NCI-H1048 (cell line): ENCODE measurements at regions not wholly inside any gene's neighbourhood (a gene's known extent, or its start where the extent isn't known, plus 50 kb on each side); places are given as distances from the start of the nearest gene placed in this dataset.

Experiments used
- DNase-seq: peaks from one replicate; lab custom pipeline; 2025; lab: John Stamatoyannopoulos, UW

- no peak for DNase-seq
Measured at GRCh38 chr2:2569306-2569705, 238.2 kb upstream of the MYT1L start.

GRCh38 chr2:2568411-2568810 lies 237.3 kb upstream of the MYT1L start:
- DNase-seq: no peak

GRCh38 chr2:2567776-2568175 lies 236.7 kb upstream of the MYT1L start:
- no peak for DNase-seq

- DNase-seq: no peak
Measured at GRCh38 chr2:2566396-2567323, 235.6 kb upstream of the MYT1L start.

- DNase-seq: no peak
Measured at GRCh38 chr2:2565671-2566070, 234.6 kb upstream of the MYT1L start.

- DNase-seq: no peak
Measured at GRCh38 chr2:2564300-2565078, 233.4 kb upstream of the MYT1L start.

GRCh38 chr2:2563309-2563860 lies 232.3 kb upstream of the MYT1L start:
- no peak for DNase-seq

GRCh38 chr2:2562867-2563266 lies 231.8 kb upstream of the MYT1L start:
- no peak for DNase-seq

GRCh38 chr2:2561346-2562095 lies 230.4 kb upstream of the MYT1L start:
- no peak for DNase-seq

- DNase-seq: no peak
Measured at GRCh38 chr2:2560374-2561015, 229.4 kb upstream of the MYT1L start.

GRCh38 chr2:2558476-2558875 lies 227.4 kb upstream of the MYT1L start:
- DNase-seq: no peak

- no peak for DNase-seq
Measured at GRCh38 chr2:2557475-2557874, 226.4 kb upstream of the MYT1L start.

- DNase-seq: no peak
Measured at GRCh38 chr2:2550856-2551255, 219.8 kb upstream of the MYT1L start.

GRCh38 chr2:2547911-2548310 lies 216.8 kb upstream of the MYT1L start:
- no peak for DNase-seq

- DNase-seq: no peak
Measured at GRCh38 chr2:2547451-2547850, 216.4 kb upstream of the MYT1L start.

- DNase-seq: no peak
Measured at GRCh38 chr2:2546046-2546445, 215.0 kb upstream of the MYT1L start.

GRCh38 chr2:2542966-2543611 lies 212.0 kb upstream of the MYT1L start:
- DNase-seq: no peak

GRCh38 chr2:2542316-2542715 lies 211.2 kb upstream of the MYT1L start:
- no peak for DNase-seq

GRCh38 chr2:2540406-2540805 lies 209.3 kb upstream of the MYT1L start:
- DNase-seq: no peak

- DNase-seq: no peak
Measured at GRCh38 chr2:2536416-2537056, 205.5 kb upstream of the MYT1L start.

- DNase-seq: no peak
Measured at GRCh38 chr2:2530334-2530733, 199.3 kb upstream of the MYT1L start.
